H1 (cell line): ENCODE measurements at regions not wholly inside any gene's neighbourhood (a gene's known extent, or its start where the extent isn't known, plus 50 kb on each side); places are given as distances from the start of the nearest gene placed in this dataset.

Experiments
- CHD7 ChIP-seq: fragments of 300-600 bp; sonication (generic); IDR thresholded peaks from 2 replicates; pipeline ENCODE4 v1.7.1; 2012; ENCODE audit warnings: low read length, moderate library complexity, mild to moderate bottlenecking, inconsistent platforms; ENCODE audit not compliant: insufficient replicate concordance
- CTBP2 ChIP-seq: IDR thresholded peaks from 2 replicates; pipeline ENCODE4 v1.7.0; 2011; ENCODE audit warnings: borderline replicate concordance, mild to moderate bottlenecking, moderate library complexity, mixed read lengths, low read length; ENCODE audit not compliant: insufficient read depth, insufficient read length
- E2F6 ChIP-seq: IDR thresholded peaks from 2 replicates; pipeline ENCODE4 v1.6.1; 2012; ENCODE audit warnings: inconsistent platforms
- GTF2F1 ChIP-seq: IDR thresholded peaks from 2 replicates; pipeline ENCODE4 v1.6.1; 2012; ENCODE audit warnings: low read depth, low read length, improper control_type of control experiment, borderline replicate concordance
- SAP30 ChIP-seq: fragments of 300-600 bp; sonication (generic); IDR thresholded peaks from 2 replicates; pipeline ENCODE4 v1.7.1; 2012; ENCODE audit warnings: low read length, moderate library complexity, mild to moderate bottlenecking, inconsistent platforms; ENCODE audit not compliant: insufficient read depth, insufficient replicate concordance
- SRF ChIP-seq: IDR thresholded peaks from 2 replicates; pipeline ENCODE4 v1.6.1; 2011; ENCODE audit warnings: mild to moderate bottlenecking, low read depth, low read length, moderate library complexity

- TF ChIP-seq CHD7, result no peak
- TF ChIP-seq GTF2F1, result no peak
- no peak for TF ChIP-seq CTBP2
- TF ChIP-seq SRF, result no peak
- TF ChIP-seq SAP30, result no peak
- no peak for TF ChIP-seq E2F6
Observed at GRCh38 chr13:109361562-109362289, 424.7 kb downstream of the IRS2 start (continued).
